Fibroblast of villous mesenchyme (primary cell): ENCODE measurements at regions not wholly inside any gene's neighbourhood (a gene's known extent, or its start where the extent isn't known, plus 50 kb on each side); places are given as distances from the start of the nearest gene placed in this dataset.
"Not testable (repeated sequence)": the region's sequence is repeated elsewhere in the genome, so short reads cannot be mapped to it uniquely, and the experiment has no call there.

Experiments used
- DNase-seq: peaks from one replicate; pipeline ENCODE4 v3.0.0-alpha.2; 2010; ENCODE audit warnings: low read depth
- H3K4me3 ChIP-seq: 2 replicates; pipeline ENCODE4 v1.5.1; 2011; ENCODE audit warnings: low read depth, mild to moderate bottlenecking, low read length
- CTCF ChIP-seq: IDR thresholded peaks from 2 replicates; pipeline ENCODE4 v1.5.1; 2012; ENCODE audit warnings: low read depth, mild to moderate bottlenecking, low read length; ENCODE audit not compliant: insufficient read depth

GRCh38 chr2:55768991-55769390 lies 75.3 kb upstream of the PNPT1 start:
- H3K4me3 ChIP-seq: no peak overlapping the region
- no peak for DNase-seq
- no peak for TF ChIP-seq CTCF

- no peak for TF ChIP-seq CTCF
- no peak overlapping the region for H3K4me3 ChIP-seq
- no peak for DNase-seq
Measured at GRCh38 chr2:55766947-55767346, 73.3 kb upstream of the PNPT1 start.

GRCh38 chr2:55765708-55766107 lies 72.1 kb upstream of the PNPT1 start:
- not testable (repeated sequence) for H3K4me3 ChIP-seq, DNase-seq

GRCh38 chr2:55763721-55764120 lies 70.1 kb upstream of the PNPT1 start:
- DNase-seq: peak; percentile 71
- no peak overlapping the region for H3K4me3 ChIP-seq
- TF ChIP-seq CTCF: no peak

GRCh38 chr2:55761526-55761925 lies 67.9 kb upstream of the PNPT1 start:
- DNase-seq: peak; percentile 86
- TF ChIP-seq CTCF: no peak
- H3K4me3 ChIP-seq: no peak overlapping the region

GRCh38 chr2:55761024-55761423 lies 67.4 kb upstream of the PNPT1 start:
- peak; percentile 76 for DNase-seq
- TF ChIP-seq CTCF: no peak
- H3K4me3 ChIP-seq: no peak overlapping the region

GRCh38 chr2:55760125-55760524 lies 66.5 kb upstream of the PNPT1 start:
- H3K4me3 ChIP-seq: no peak overlapping the region
- no peak for DNase-seq
- no peak for TF ChIP-seq CTCF

- DNase-seq: no peak
- H3K4me3 ChIP-seq: no peak overlapping the region
- TF ChIP-seq CTCF: no peak
Measured at GRCh38 chr2:55759271-55759921, 65.8 kb upstream of the PNPT1 start.
